Mesothelial cell of epicardium (in vitro differentiated cells): ENCODE measurements at regions not wholly inside any gene's neighbourhood (a gene's known extent, or its start where the extent isn't known, plus 50 kb on each side); places are given as distances from the start of the nearest gene placed in this dataset.

Source experiments
- DNase-seq, 2 experiments: peaks; one replicate each; pipeline ENCODE4 v3.0.0; 2021; ENCODE audit warnings: low spot score in 2 of 2; ENCODE audit not compliant: unreplicated experiment in 2 of 2
- H3K27ac Mint-ChIP-seq: 2 replicates; pipeline ENCODE4 v1.8.0; 2021; ENCODE audit warnings: mixed read lengths
- H3K27me3 Mint-ChIP-seq: 2 replicates; pipeline ENCODE4 v1.8.0; 2021; ENCODE audit warnings: low read depth, mixed read lengths
- H3K36me3 Mint-ChIP-seq: 2 replicates; pipeline ENCODE4 v1.8.0; 2021; ENCODE audit warnings: mixed read lengths
- H3K4me1 Mint-ChIP-seq: 2 replicates; pipeline ENCODE4 v1.8.0; 2021; ENCODE audit warnings: mixed read lengths
- H3K4me3 Mint-ChIP-seq: 2 replicates; pipeline ENCODE4 v1.8.0; 2021; ENCODE audit warnings: mild to moderate bottlenecking, moderate library complexity, mixed read lengths
- H3K9me3 Mint-ChIP-seq: 2 replicates; pipeline ENCODE4 v1.8.0; 2021; ENCODE audit warnings: mixed read lengths
- TF ChIP-seq, protein P1 (sequence below): fragments of 200-600 bp; sonication (generic); IDR thresholded peaks from one replicate; pipeline ENCODE4 v1.5.0; 2021; ENCODE audit warnings: antibody characterized with exemption; ENCODE audit not compliant: unreplicated experiment

DNA sequence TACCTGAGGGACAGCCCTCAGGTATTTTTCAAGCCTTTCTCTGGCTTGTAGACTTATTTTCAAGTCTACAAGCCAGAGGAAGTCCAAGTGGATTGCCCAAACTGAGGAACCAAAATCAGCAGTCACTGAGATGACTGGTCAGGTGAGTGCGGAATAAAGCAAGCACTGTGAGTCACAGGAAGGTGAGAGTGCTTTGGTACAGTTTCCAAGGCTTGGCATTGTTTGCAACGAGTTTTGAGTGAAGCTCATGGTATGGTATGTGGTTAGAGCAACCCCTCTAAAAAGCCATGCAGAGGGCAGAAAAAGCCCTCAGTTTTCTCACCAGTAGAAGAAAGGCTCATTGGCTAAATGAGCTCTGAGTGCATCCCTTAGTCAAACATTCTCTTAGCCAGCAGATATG, 112.8 kb upstream of the EOLA2 start:
- TF ChIP-seq, protein P1, sequence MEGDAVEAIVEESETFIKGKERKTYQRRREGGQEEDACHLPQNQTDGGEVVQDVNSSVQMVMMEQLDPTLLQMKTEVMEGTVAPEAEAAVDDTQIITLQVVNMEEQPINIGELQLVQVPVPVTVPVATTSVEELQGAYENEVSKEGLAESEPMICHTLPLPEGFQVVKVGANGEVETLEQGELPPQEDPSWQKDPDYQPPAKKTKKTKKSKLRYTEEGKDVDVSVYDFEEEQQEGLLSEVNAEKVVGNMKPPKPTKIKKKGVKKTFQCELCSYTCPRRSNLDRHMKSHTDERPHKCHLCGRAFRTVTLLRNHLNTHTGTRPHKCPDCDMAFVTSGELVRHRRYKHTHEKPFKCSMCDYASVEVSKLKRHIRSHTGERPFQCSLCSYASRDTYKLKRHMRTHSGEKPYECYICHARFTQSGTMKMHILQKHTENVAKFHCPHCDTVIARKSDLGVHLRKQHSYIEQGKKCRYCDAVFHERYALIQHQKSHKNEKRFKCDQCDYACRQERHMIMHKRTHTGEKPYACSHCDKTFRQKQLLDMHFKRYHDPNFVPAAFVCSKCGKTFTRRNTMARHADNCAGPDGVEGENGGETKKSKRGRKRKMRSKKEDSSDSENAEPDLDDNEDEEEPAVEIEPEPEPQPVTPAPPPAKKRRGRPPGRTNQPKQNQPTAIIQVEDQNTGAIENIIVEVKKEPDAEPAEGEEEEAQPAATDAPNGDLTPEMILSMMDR = no peak
- H3K4me3 Mint-ChIP-seq = no peak overlapping the region
- H3K27me3 Mint-ChIP-seq = no peaks in the 10 kb centered on the region
- DNase-seq = no peak
- no peak overlapping the region for H3K27ac Mint-ChIP-seq
- no peaks in the 10 kb centered on the region for H3K36me3 Mint-ChIP-seq
- peaks cover 18% of the 10 kb centered on the region for H3K9me3 Mint-ChIP-seq
- H3K4me1 Mint-ChIP-seq = no peaks in the 10 kb centered on the region

DNA sequence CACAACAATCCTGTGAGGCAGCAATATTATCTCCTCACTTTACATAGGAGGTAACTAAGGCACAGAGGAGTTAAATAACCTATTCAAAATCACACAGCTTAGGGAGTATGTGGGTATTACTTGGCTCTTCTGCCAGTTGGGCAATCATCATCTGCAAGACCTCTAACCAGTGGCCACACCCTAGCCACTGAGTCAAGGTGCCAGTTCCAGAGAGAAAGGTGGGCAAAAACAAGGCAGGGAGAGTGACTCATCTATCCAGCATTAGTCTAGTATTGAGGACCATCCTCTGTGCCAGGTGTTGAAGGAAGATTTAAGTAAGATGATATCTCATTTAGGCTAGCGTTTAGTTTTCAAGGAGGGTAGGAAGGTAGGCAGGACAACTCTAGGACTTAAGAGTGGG, 113.9 kb upstream of the EOLA2 start:
- no peaks in the 10 kb centered on the region for H3K36me3 Mint-ChIP-seq
- TF ChIP-seq, protein P1 = no peak
- peaks cover under 1% of the 10 kb centered on the region for H3K27me3 Mint-ChIP-seq
- H3K4me1 Mint-ChIP-seq = no peaks in the 10 kb centered on the region
- H3K4me3 Mint-ChIP-seq = no peak overlapping the region
- peaks cover 21% of the 10 kb centered on the region for H3K9me3 Mint-ChIP-seq
- DNase-seq = no peak
- H3K27ac Mint-ChIP-seq = no peak overlapping the region

DNA sequence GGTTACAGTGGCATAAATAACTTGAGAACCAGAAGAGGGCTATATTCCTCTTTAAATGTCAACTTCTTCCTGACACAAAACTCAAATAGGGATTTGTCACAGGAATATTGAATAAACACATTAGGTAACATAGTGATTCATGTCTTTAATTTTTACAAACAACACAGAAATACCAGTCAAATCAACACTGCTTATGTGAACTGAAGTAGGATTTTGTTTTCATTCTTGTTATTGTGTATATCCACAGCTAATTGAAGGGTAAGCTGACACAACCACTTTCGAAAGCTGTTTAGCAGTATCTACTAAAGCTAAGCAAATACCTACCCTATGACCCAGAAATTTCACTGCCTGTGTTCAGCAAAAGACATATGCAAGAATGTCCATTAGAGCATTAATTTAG, 120.4 kb upstream of the EOLA2 start:
- Mint-ChIP-seq H3K4me3 (no peak overlapping the region), H3K4me1 (no peaks in the 10 kb centered on the region), H3K27me3 (peaks cover 6% of the 10 kb centered on the region), H3K9me3 (peaks cover 26% of the 10 kb centered on the region), H3K36me3 (no peaks in the 10 kb centered on the region), H3K27ac (no peak overlapping the region)
- TF ChIP-seq, protein P1 = no peak
- no peak for DNase-seq

DNA sequence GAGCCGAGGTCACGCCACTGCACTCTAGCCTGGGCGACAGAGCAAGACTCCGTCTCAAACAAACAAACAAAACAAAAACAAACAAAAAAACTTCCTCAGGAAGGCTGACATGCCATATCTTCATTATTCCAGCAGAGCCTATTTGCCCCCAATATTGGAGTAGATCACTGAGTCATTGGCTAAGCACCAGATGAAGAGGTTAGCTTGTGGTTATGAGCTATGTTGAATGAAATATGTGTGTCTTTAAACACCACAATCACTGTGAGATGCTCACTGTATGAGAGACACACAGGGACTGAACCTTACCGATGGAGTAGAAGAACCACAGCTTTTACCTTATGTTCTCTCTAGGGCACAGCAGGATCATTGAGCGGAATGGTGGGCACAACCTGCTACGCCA, 122.1 kb upstream of the EOLA2 start:
- H3K4me3 Mint-ChIP-seq = no peak overlapping the region
- peaks cover 7% of the 10 kb centered on the region for H3K27me3 Mint-ChIP-seq
- peaks cover 28% of the 10 kb centered on the region for H3K9me3 Mint-ChIP-seq
- H3K4me1 Mint-ChIP-seq = no peaks in the 10 kb centered on the region
- DNase-seq = no peak
- no peaks in the 10 kb centered on the region for H3K36me3 Mint-ChIP-seq
- no peak overlapping the region for H3K27ac Mint-ChIP-seq
- TF ChIP-seq, protein P1 = no peak

DNA sequence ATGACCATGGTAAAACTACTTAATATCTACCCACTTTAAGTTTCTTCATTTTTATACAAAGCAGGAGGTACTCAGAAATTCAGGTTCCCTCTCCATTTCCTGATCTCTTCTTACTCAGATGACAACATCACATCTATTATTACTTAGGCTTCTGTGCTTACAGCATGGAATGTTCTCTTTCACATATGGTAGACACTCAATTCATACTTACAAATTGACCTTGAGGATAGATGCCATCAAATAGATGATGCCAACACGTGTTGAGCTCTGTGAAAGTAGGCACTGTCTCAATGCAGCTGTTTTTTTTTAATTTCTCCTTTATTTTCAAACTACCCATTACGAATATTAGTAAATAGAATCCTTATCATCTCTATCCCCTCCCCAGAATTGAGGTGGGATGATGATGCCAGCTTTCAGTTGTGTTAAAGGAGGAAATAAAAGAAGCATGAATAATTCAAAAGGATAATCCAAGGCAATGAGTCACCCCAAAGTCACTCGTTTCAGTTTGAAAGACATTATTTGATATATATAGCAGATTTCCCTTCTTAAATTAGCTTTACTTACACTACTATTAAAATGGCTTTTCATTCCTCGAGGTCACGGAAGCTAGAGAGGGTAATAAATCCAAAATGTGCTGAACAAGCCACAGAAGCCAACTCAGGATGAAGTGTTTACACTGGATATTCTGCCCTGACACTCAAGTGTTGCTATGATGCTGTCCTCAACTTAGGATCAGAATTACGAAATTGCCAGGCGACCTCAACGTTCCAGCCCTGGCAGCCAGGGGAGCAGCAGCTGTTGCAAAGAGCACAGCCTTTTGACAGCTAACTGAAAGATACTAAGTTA, 124.2 kb upstream of the EOLA2 start:
- no peak overlapping the region for H3K4me3 Mint-ChIP-seq
- no peak for DNase-seq
- no peak overlapping the region for H3K27ac Mint-ChIP-seq
- H3K9me3 Mint-ChIP-seq = peaks cover 22% of the 10 kb centered on the region
- TF ChIP-seq, protein P1 = no peak
- H3K27me3 Mint-ChIP-seq = peaks cover 4% of the 10 kb centered on the region
- H3K4me1 Mint-ChIP-seq = no peaks in the 10 kb centered on the region
- no peaks in the 10 kb centered on the region for H3K36me3 Mint-ChIP-seq
